Omental fat pad (tissue), 3 donors: ENCODE measurements at regions not wholly inside any gene's neighbourhood (a gene's known extent, or its start where the extent isn't known, plus 50 kb on each side); places are given as distances from the start of the nearest gene placed in this dataset.

Source experiments
- ATAC-seq: fragments of 150-250 bp; one replicate; pipeline ENCODE4 v1.9.1; 2016; ENCODE audit warnings: mild to moderate bottlenecking, moderate library complexity; ENCODE audit not compliant: low FRiP score
- DNase-seq: peaks from one replicate; pipeline ENCODE4 v3.0.0-alpha.2; 2019; ENCODE audit warnings: low spot score
- CTCF ChIP-seq, 3 donors: fragments of 450-650 bp; IDR thresholded peaks; one replicate each; pipeline ENCODE4 v1.5.1; 2016 to 2017; ENCODE audit warnings: antibody characterized with exemption in 3 of 3, mild to moderate bottlenecking in 3 of 3, moderate library complexity in 2 of 3

- ATAC-seq (no peak), DNase-seq (no peak)
- TF ChIP-seq CTCF (IDR thresholded peaks at IDR 0.05) = no peak
Measured at GRCh38 chr4:81538716-81539427, 67.2 kb upstream of the RASGEF1B start.

GRCh38 chr4:81531410-81531809 lies 59.7 kb upstream of the RASGEF1B start:
- no peak for ATAC-seq
- no peak for DNase-seq
- no peak for TF ChIP-seq CTCF (IDR thresholded peaks at IDR 0.05)

GRCh38 chr4:81528979-81529378 lies 57.3 kb upstream of the RASGEF1B start:
- DNase-seq (no peak), ATAC-seq (no peak)

GRCh38 chr4:81528200-81528599 lies 56.5 kb upstream of the RASGEF1B start:
- DNase-seq (no peak), ATAC-seq (no peak)
- TF ChIP-seq CTCF (IDR thresholded peaks at IDR 0.05) = no peak

More at GRCh38 chr4:81528979-81529378, 57.3 kb upstream of the RASGEF1B start:
- no peak for TF ChIP-seq CTCF (IDR thresholded peaks at IDR 0.05)

- DNase-seq = no peak
- no peak for ATAC-seq
- no peak for TF ChIP-seq CTCF (IDR thresholded peaks at IDR 0.05)
Measured at GRCh38 chr4:81527709-81528108, 56.0 kb upstream of the RASGEF1B start.

GRCh38 chr4:81527115-81527514 lies 55.4 kb upstream of the RASGEF1B start:
- TF ChIP-seq CTCF (IDR thresholded peaks at IDR 0.05) = no peak
- no peak for DNase-seq
- ATAC-seq = no peak

GRCh38 chr4:81526706-81527105 lies 55.0 kb upstream of the RASGEF1B start:
- no peak for TF ChIP-seq CTCF (IDR thresholded peaks at IDR 0.05)
- ATAC-seq (no peak), DNase-seq (no peak)
